Skin of body (tissue), 1 donor: ENCODE measurements at regions not wholly inside any gene's neighbourhood (a gene's known extent, or its start where the extent isn't known, plus 50 kb on each side); places are given as distances from the start of the nearest gene placed in this dataset.
"Not testable (repeated sequence)": the region's sequence is repeated elsewhere in the genome, so short reads cannot be mapped to it uniquely, and the experiment has no call there.

Experiments used
- DNase-seq: peaks from one replicate; lab custom pipeline; 2025; lab: John Stamatoyannopoulos, UW

- no peak for DNase-seq
These were observed 424.2 kb downstream of the PDGFC start for GRCh38 chr4:156547439-156547838.

DNA sequence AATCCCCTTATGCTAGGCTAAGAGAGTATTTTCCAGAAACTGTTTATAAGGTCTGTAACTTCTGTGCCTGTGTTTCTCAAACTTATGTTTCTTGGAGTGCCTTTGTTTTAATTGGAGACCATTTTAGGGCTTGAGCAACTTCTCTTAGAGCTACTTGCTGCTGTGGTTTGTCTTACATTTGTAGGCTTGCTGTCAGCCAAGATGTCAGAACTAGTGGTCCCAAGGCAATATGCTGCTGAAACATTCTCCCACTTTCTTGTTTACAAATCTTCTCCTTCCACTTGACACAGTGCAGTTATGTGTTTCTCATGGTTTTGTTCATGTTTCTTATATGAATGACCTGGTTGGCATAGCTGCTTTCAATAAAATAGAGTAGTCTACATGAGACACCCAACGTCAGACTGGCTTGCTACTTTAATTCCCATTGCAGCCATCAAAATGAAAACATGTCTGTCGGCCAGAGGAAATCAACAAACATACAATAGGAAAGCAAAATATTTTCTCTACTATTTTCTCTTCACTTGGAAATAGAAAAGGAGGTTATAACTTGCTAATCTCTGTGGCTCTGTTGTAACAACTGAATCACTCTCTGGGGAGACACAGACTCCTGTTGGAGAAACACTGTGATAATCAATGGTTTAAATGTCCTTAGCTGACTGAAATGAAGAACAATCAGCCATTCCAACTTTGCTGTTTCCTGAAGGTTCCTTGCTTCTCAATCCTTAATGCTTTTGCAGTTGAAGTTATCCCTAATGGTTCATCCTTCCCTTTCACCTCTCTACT lies 426.4 kb downstream of the PDGFC start:
- DNase-seq, result no peak

- DNase-seq, result no peak
These were observed 432.2 kb downstream of the PDGFC start for GRCh38 chr4:156539376-156539775.

GRCh38 chr4:156538651-156539257 lies 432.8 kb downstream of the PDGFC start:
- no peak for DNase-seq

- DNase-seq, result no peak
These were observed 433.4 kb downstream of the PDGFC start for GRCh38 chr4:156538210-156538609.

DNA sequence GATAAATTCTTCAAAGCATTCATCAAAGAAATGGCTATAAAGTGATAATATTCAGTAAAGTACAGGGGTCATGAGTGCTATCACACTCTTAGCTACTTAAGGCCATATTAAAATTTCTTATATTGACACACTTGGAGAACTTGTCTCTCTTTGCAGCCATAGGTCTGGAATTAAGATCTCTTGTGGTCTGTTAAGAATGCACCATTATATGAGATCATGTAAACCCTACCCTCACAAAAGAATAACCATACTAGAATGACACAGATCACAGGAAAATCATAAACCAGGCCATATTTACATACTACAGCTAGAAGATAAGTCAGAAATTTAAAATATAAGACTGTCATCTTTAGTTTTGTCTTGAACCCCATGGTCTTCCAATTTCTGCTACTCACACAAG lies 434.3 kb downstream of the PDGFC start:
- no peak for DNase-seq

DNA sequence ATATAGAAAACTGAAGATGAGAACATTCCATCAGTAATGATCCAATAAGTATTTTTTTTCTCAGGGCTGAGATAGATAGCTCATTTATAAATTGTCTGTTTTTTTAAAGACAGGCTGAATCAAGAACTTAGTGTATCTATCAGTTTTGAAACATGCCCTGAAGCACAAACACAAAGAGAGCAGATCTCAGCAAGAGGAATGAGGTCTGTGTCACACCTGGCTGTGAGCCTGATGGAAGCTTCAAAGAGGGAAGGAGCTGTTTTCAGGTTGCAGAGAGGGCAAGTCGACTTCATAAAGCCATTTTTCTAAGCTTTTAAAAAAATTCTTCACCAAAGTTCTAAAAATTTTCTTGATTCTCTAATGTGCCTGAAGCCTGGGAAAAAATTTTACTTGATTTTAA lies 434.9 kb downstream of the PDGFC start:
- DNase-seq, result no peak

DNA sequence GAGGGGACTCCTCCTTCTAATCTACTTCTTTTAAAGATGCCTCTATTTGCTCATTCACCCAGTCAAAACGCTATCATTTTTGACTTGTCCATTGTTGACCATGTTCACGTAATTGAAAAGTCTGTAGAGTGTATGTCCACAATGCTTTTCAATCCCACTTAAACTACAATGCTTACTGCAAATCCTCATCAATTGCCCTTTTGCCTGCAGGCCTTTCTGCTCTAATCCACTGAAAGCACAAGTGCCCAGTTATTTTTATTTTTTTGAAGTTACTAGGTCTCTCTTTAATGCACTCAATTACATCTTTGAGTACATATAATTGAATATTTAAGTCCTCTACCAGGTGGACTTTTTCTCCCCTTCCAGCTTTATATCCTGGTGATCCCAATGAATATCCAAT lies 437.4 kb downstream of the PDGFC start:
- DNase-seq, result no peak

DNA sequence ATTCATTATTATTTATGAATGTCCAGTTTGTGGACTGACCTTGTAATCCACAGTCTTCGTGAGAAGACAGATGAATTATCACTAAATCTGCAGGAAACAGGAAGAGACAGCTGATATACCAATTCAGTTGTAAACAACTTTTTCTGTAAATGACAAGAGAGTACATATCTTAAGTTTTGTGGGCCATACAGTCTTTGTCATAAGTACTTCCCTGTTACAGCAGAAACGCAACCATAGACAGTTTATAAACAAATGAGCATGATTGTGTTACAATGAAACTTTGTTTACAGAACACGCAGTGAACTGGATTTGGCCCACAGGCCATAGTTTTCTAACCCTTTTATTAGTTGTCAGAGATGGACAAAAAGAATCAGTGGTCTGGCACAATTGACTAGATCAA lies 443.4 kb downstream of the PDGFC start:
- no peak for DNase-seq

GRCh38 chr4:156527237-156527993 lies 444.2 kb downstream of the PDGFC start:
- no peak for DNase-seq

- DNase-seq, result no peak
These were observed 447.6 kb downstream of the PDGFC start for GRCh38 chr4:156523991-156524390.

DNA sequence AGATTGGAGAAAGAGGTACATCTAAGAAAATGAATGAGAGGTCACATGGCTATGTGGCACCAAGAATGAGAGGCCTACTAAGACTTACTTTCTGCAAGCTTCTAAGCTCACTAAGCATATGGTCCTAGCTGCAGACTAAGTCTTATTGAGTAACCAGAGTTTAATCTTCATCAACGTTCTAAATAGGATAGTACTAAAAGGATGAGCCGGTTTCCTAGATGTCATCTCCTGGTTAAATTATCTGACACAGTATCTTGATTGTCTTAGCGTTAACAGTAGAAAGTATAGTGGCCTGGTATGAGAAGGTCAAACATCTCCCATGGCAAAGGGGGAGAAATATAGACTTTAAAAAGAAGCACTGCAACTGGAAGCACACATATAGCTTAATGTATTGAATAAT lies 448.1 kb downstream of the PDGFC start:
- DNase-seq, result no peak

DNA sequence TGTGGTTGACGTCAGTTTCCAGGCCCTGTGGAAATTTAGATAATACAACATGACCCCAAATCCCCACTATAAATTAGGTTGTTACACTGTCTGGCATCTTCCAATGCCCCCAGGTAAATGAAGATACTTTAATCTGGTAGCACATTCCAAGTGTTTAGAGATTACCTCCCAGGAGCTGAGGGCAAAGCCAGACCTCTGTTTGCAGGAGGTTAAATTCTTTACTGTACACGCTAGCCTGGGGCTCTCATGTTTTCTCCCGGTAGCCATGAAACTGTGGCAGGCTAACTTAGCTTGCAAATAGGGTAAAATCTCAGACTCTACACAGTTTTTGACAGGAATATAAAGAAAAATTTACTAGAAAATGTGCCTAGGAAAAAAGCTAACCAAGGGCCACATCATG lies 450.0 kb downstream of the PDGFC start:
- DNase-seq, result no peak

- no peak for DNase-seq
These were observed 453.6 kb downstream of the PDGFC start for GRCh38 chr4:156517956-156518355.

DNA sequence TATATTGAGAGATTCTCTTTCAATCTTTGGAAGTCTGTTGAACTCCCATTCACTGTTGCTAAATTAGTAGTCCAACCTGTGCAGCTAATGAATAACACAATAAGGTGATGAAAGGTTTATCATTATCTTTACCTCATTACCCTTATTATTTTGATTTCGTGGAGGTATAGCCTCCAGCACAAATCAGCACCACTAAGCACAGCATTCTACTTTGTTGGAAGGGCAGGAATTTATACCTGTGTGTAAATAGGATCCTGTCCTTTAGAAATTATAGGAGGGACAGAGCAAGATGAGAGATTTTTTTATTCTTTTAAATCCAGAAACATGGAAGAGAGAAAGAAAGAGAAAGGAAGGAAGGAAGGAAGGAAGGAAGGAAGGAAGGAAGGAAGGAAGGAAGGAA lies 454.1 kb downstream of the PDGFC start:
- DNase-seq, result no peak

GRCh38 chr4:156516698-156517097 lies 454.9 kb downstream of the PDGFC start:
- DNase-seq, result no peak

- no peak for DNase-seq
These were observed 456.3 kb downstream of the PDGFC start for GRCh38 chr4:156515295-156515694.

GRCh38 chr4:156512622-156513021 lies 459.0 kb downstream of the PDGFC start:
- no peak for DNase-seq

- not testable (repeated sequence) for DNase-seq
These were observed 461.7 kb downstream of the PDGFC start for GRCh38 chr4:156509921-156510320.

DNA sequence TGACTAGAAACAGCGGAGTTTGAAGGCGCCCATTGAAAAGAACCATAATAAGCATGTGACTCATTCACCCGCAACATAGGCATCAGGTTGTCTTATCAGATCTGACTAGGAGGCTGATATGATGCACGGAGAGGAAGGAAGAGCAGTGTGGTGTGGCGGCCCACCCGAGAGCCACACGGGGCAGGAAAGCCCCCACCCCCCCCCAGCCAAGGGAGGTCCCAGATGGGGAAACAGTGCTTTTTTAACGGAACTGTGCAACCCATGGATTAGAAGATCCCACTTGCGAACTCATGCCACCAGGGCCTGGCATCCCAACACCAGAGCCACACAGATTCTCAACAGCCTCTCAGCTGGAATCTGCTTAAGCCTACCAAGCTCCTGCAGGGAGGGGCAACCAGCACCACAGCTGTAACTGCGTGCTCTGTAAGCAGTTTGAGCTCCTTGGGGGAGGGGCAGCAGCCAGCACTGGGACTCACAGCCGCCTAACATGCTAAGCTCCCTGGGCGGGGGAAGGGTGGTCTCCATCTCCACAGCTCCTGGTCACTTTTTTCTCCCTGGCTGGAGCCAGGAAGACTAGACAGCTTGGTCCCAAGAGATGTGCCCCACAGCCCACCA lies 466.2 kb downstream of the PDGFC start:
- no peak for DNase-seq

GRCh38 chr4:156503119-156503518 lies 468.5 kb downstream of the PDGFC start:
- no peak for DNase-seq

DNA sequence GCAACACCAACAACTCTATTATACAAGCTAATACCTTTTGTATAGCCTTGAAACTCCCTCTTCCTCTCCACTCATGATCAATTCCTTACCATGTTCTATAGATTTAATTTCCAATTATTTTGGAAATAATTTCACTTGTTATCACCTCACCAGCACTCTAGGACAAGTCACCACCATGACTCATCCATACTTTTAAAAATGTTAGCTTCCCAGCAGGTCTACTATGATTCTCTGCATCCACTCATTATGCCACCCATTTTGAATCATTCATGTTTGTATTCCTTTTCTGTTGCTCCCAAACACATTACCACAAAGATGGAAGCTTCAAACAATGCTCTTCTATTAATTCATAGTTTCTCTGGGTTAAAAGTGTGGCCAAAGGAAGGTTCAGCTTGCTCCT lies 469.6 kb downstream of the PDGFC start:
- DNase-seq, result no peak
